Fibroblast of lung (primary cell): ENCODE measurements at regions not wholly inside any gene's neighbourhood (a gene's known extent, or its start where the extent isn't known, plus 50 kb on each side); places are given as distances from the start of the nearest gene placed in this dataset.

Experiments used
- CTCF ChIP-seq, 2 donors: IDR thresholded peaks in 1 of 2; conservative IDR thresholded peaks in 1 of 2; 1 replicate in 1 of 2; 2 replicates in 1 of 2; pipeline ENCODE4 v1.5.1; 2011 to 2012; ENCODE audit warnings: low read length in 2 of 2, control low read depth in 1 of 2, inconsistent platforms in 1 of 2, low read depth in 1 of 2, mild to moderate bottlenecking in 1 of 2
- EZH2 ChIP-seq: IDR thresholded peaks from 2 replicates; pipeline ENCODE4 v1.5.1; 2012; ENCODE audit warnings: low read length, control low read depth, mild to moderate bottlenecking; ENCODE audit errors: missing control alignments

GRCh38 chr19:29096896-29097295, 116.1 kb downstream of the UQCRFS1 start:
- no peak for TF ChIP-seq CTCF (conservative IDR thresholded peaks at IDR 0.05 in 1 of 2, IDR thresholded peaks at IDR 0.05 in 1 of 2; ENCODE audit: low read depth in 1 of 2, low read length in 2 of 2)
- no peak for TF ChIP-seq EZH2
